IMR-90 (cell line): ENCODE measurements at regions not wholly inside any gene's neighbourhood (a gene's known extent, or its start where the extent isn't known, plus 50 kb on each side); places are given as distances from the start of the nearest gene placed in this dataset.

Experiments
- ATAC-seq: fragments of 200-7000 bp; cut with Tn5 transposase; 2 replicates; pipeline ENCODE4 v1.9.1; 2020; ENCODE audit warnings: low read depth, mild to moderate bottlenecking, moderate library complexity
- BruUV-seq: library from RNA; stranded (reverse); fragments of 400-500 nt; replicated peaks from 2 replicates; lab custom pipeline; 2021; lab: Mats Ljungman, UMichigan
- CTCF ChIA-PET: fragments of 300-600 bp; formaldehyde crosslinking; extraction: SDS; loops from one replicate; lab custom pipeline; 2021; ENCODE audit warnings: antibody characterized with exemption; lab: Yijun Ruan, JAX
- POLR2A ChIA-PET: fragments of 300-600 bp; sonication (Branson Sonifier 250); formaldehyde crosslinking; loops from one replicate; lab custom pipeline; 2022; ENCODE audit warnings: antibody characterized with exemption; ENCODE audit not compliant: unreplicated experiment; lab: Charles Lee
- DNase-seq: peaks from one replicate; pipeline ENCODE4 v3.0.0; 2013
- H2AFZ ChIP-seq: replicated peaks from 2 replicates; pipeline ENCODE3; 2013; ENCODE audit warnings: low read length, mild to moderate bottlenecking; ENCODE audit not compliant: poor library complexity
- H2AK5ac ChIP-seq: 2 replicates; pipeline ENCODE4 v1.6.1; 2013; ENCODE audit warnings: low read depth, low read length, inconsistent platforms
- H2AK9ac ChIP-seq: replicated peaks from 2 replicates; pipeline ENCODE3; 2013; ENCODE audit warnings: mild to moderate bottlenecking, low read depth, low read length, moderate library complexity; ENCODE audit not compliant: poor library complexity
- H2BK120ac ChIP-seq: 2 replicates; pipeline ENCODE4 v1.6.1; 2013; ENCODE audit warnings: low read depth, low read length, inconsistent platforms
- H2BK15ac ChIP-seq: 3 replicates; pipeline ENCODE4 v1.6.1; 2013; ENCODE audit warnings: low read depth, low read length, inconsistent platforms
- H2BK20ac ChIP-seq: 2 replicates; pipeline ENCODE4 v1.6.1; 2013; ENCODE audit warnings: low read depth, mild to moderate bottlenecking, inconsistent platforms, low read length, moderate library complexity
- H2BK5ac ChIP-seq: 2 replicates; pipeline ENCODE4 v1.6.1; 2013; ENCODE audit warnings: mild to moderate bottlenecking, low read depth, low read length, inconsistent platforms; ENCODE audit not compliant: poor library complexity, severe bottlenecking
- H3K14ac ChIP-seq: replicated peaks from 2 replicates; pipeline ENCODE4 v1.6.1; 2013; ENCODE audit warnings: low read depth, low read length, inconsistent platforms
- H3K18ac ChIP-seq: 2 replicates; pipeline ENCODE4 v1.6.1; 2013; ENCODE audit warnings: low read depth, low read length, control low read depth
- H3K23ac ChIP-seq: 2 replicates; pipeline ENCODE4 v1.6.1; 2013; ENCODE audit warnings: low read depth, low read length, inconsistent platforms
- H3K27ac ChIP-seq: 2 replicates; pipeline ENCODE4 v1.5.1; 2013; ENCODE audit warnings: mild to moderate bottlenecking, control low read depth, low read length; ENCODE audit not compliant: insufficient read depth
- H3K27me3 ChIP-seq: 2 replicates; pipeline ENCODE4 v1.6.1; 2013; ENCODE audit warnings: low read length; ENCODE audit not compliant: control insufficient read depth, insufficient read depth
- H3K36me3 ChIP-seq: 2 replicates; pipeline ENCODE4 v1.6.1; 2013; ENCODE audit warnings: low read length, mixed read lengths; ENCODE audit not compliant: control insufficient read depth, insufficient read depth
- H3K4ac ChIP-seq: 2 replicates; pipeline ENCODE4 v1.6.1; 2013; ENCODE audit warnings: low read depth, low read length, inconsistent platforms
- H3K4me1 ChIP-seq: 2 replicates; pipeline ENCODE4 v1.6.1; 2013; ENCODE audit warnings: low read length, mixed read lengths; ENCODE audit not compliant: control insufficient read depth, insufficient read depth
- H3K4me2 ChIP-seq: 2 replicates; pipeline ENCODE4 v1.6.1; 2013; ENCODE audit warnings: low read depth, mild to moderate bottlenecking, control low read depth, low read length, moderate library complexity
- H3K4me3 ChIP-seq: 2 replicates; pipeline ENCODE4 v1.5.1; 2013; ENCODE audit warnings: low read depth, mild to moderate bottlenecking, control low read depth, low read length, moderate library complexity; ENCODE audit not compliant: insufficient read depth
- H3K56ac ChIP-seq: 2 replicates; pipeline ENCODE4 v1.6.1; 2013; ENCODE audit warnings: low read length, inconsistent platforms; ENCODE audit not compliant: insufficient read depth; ENCODE audit errors: extremely low read depth
- H3K79me1 ChIP-seq, 2 experiments: 2 replicates each; pipeline ENCODE4 v1.6.1; 2013; ENCODE audit warnings: low read length in 2 of 2, inconsistent platforms in 1 of 2, low read depth in 1 of 2
- H3K9ac ChIP-seq: 2 replicates; pipeline ENCODE4 v1.6.1; 2013; ENCODE audit warnings: low read depth, low read length, control low read depth
- H3K9me1 ChIP-seq: 2 replicates; pipeline ENCODE4 v1.6.1; 2013; ENCODE audit warnings: low read length, inconsistent platforms; ENCODE audit not compliant: insufficient read depth
- H3K9me3 ChIP-seq: 2 replicates; pipeline ENCODE4 v1.6.1; 2013; ENCODE audit warnings: low read length; ENCODE audit not compliant: control insufficient read depth, insufficient read depth
- H4K20me1 ChIP-seq: 2 replicates; pipeline ENCODE4 v1.6.1; 2013; ENCODE audit warnings: low read length, inconsistent platforms; ENCODE audit not compliant: insufficient read depth
- H4K5ac ChIP-seq: 2 replicates; pipeline ENCODE4 v1.6.1; 2013; ENCODE audit warnings: mild to moderate bottlenecking, low read depth, low read length, control low read depth
- H4K8ac ChIP-seq, 2 experiments: 2 replicates each; pipeline ENCODE4 v1.6.1; 2013; ENCODE audit warnings: low read depth in 2 of 2, low read length in 2 of 2, control low read depth in 1 of 2, inconsistent platforms in 1 of 2
- H4K91ac ChIP-seq: 2 replicates; pipeline ENCODE4 v1.6.1; 2013; ENCODE audit warnings: low read depth, low read length, inconsistent platforms; ENCODE audit not compliant: insufficient read depth
- BHLHE40 ChIP-seq: fragments of 150-350 bp; IDR thresholded peaks from 2 replicates; pipeline ENCODE4 v1.6.1; 2016; ENCODE audit warnings: mild to moderate bottlenecking, low read depth, low read length
- CEBPB ChIP-seq: IDR thresholded peaks from 2 replicates; pipeline ENCODE4 v1.6.1; 2012; ENCODE audit warnings: low read depth, low read length, improper control_type of control experiment
- CHD1 ChIP-seq: IDR thresholded peaks from 2 replicates; pipeline ENCODE4 v1.6.1; 2012; ENCODE audit warnings: low read depth, low read length, improper control_type of control experiment
- CTCF ChIP-seq: conservative IDR thresholded peaks from 2 replicates; pipeline ENCODE4 v1.5.1; 2012; ENCODE audit warnings: mild to moderate bottlenecking, low read depth, low read length, improper control_type of control experiment
- ELK1 ChIP-seq: fragments of 150-350 bp; IDR thresholded peaks from 2 replicates; pipeline ENCODE4 v1.6.1; 2016; ENCODE audit warnings: low read depth, mild to moderate bottlenecking, low read length, moderate library complexity, borderline replicate concordance
- FOS ChIP-seq: fragments of 150-350 bp; IDR thresholded peaks from 2 replicates; pipeline ENCODE4 v1.6.1; 2016; ENCODE audit warnings: low read depth, low read length
- MAFK ChIP-seq: IDR thresholded peaks from 2 replicates; pipeline ENCODE4 v1.6.1; 2012; ENCODE audit warnings: low read depth, low read length, improper control_type of control experiment
- MAZ ChIP-seq: IDR thresholded peaks from 2 replicates; pipeline ENCODE4 v1.6.1; 2012; ENCODE audit warnings: low read depth, mild to moderate bottlenecking, low read length, improper control_type of control experiment, moderate library complexity, borderline replicate concordance
- MXI1 ChIP-seq: IDR thresholded peaks from 2 replicates; pipeline ENCODE4 v1.6.1; 2012; ENCODE audit warnings: low read depth, mild to moderate bottlenecking, low read length, moderate library complexity, borderline replicate concordance
- NFE2L2 ChIP-seq: fragments of 150-350 bp; IDR thresholded peaks from 2 replicates; pipeline ENCODE4 v1.6.1; 2016; ENCODE audit warnings: low read depth, mild to moderate bottlenecking, low read length
- POLR2A ChIP-seq: IDR thresholded peaks from 2 replicates; pipeline ENCODE4 v1.6.1; 2012; ENCODE audit warnings: mild to moderate bottlenecking, low read depth, low read length
- RAD21 ChIP-seq: IDR thresholded peaks from 2 replicates; pipeline ENCODE4 v1.6.1; 2012; ENCODE audit warnings: low read length, improper control_type of control experiment
- RCOR1 ChIP-seq: IDR thresholded peaks from 2 replicates; pipeline ENCODE4 v1.6.1; 2012; ENCODE audit warnings: mild to moderate bottlenecking, low read length, improper control_type of control experiment; ENCODE audit not compliant: insufficient replicate concordance
- RFX5 ChIP-seq: IDR thresholded peaks from 2 replicates; pipeline ENCODE4 v1.8.0; 2012; ENCODE audit warnings: low read depth, mild to moderate bottlenecking, low read length, moderate library complexity
- SMC3 ChIP-seq: fragments of 150-350 bp; IDR thresholded peaks from 2 replicates; pipeline ENCODE4 v1.6.1; 2016; ENCODE audit warnings: low read depth, mild to moderate bottlenecking, antibody characterized with exemption, low read length, moderate library complexity
- WGBS, 2 experiments: methylation state at CpG; one replicate each; pipeline versions ENCODE4 v1.1.5 to v1.1.7; 2013; ENCODE audit warnings: missing lambda C conversion rate in 2 of 2; ENCODE audit not compliant: insufficient read length in 1 of 2; ENCODE audit errors: extremely low coverage in 2 of 2; 5-methylcytosine and 5-hydroxymethylcytosine counted together
- dilution Hi-C: fragments of 300-500 bp; cut with HindIII; formaldehyde crosslinking; loops from one replicate; pipeline ENCODE4 v1.14.3; 2018; ENCODE audit warnings: low sequenced_read_pairs; ENCODE audit not compliant: unreplicated experiment
- in situ Hi-C: fragments of 300-500 bp; cut with MboI; formaldehyde crosslinking; loops from 3 replicates; pipeline ENCODE4 v1.14.3; 2019; ENCODE audit warnings: low sequenced_read_pairs, inconsistent platforms, mixed read lengths
- intact Hi-C: fragments of 100-400 bp; cut with micrococcal nuclease; formaldehyde crosslinking; loops from 2 replicates; pipeline ENCODE4 v1.10.0; 2022
- TF ChIP-seq, protein P1 (sequence below): fragments of 150-350 bp; IDR thresholded peaks from 2 replicates; pipeline ENCODE4 v1.6.1; 2017; ENCODE audit warnings: mild to moderate bottlenecking, antibody characterized with exemption, low read length, low read depth

GRCh38 chr4:77437079-77437478, 168.5 kb upstream of the CXCL13 start:
- no TSS peak for BruUV-seq

More at GRCh38 chr4:77437079-77437478, 168.5 kb upstream of the CXCL13 start:
- in situ Hi-C loops, result no loop called here
- Histone ChIP-seq H2AK9ac (no peak overlapping the region), H4K8ac (no peak overlapping the region), H3K4me1 (no peaks in the 10 kb centered on the region), H2BK15ac (no peak overlapping the region), H4K20me1 (no peaks in the 10 kb centered on the region), H3K9me3 (no peaks in the 10 kb centered on the region), H3K9me1 (no peaks in the 10 kb centered on the region), H3K4me2 (no peak overlapping the region), H3K23ac (no peak overlapping the region), H3K27me3 (no peaks in the 10 kb centered on the region; the same call in 1 of the 2 replicates), H3K36me3 (no peaks in the 10 kb centered on the region), H2AFZ (no peak overlapping the region), H4K5ac (no peak overlapping the region), H2BK120ac (no peak overlapping the region), H3K9ac (no peak overlapping the region), H2BK20ac (no peak overlapping the region), H3K56ac (no peak overlapping the region), H3K4ac (no peak overlapping the region), H4K91ac (no peak overlapping the region), H3K79me1 (no peaks in the 10 kb centered on the region), H3K27ac (no peak overlapping the region), H2AK5ac (no peak overlapping the region), H2BK5ac (no peak overlapping the region), H3K14ac (no peak overlapping the region), H3K4me3 (no peak overlapping the region), H3K18ac (no peak overlapping the region)
- ATAC-seq (no peak), DNase-seq (no peak)
- TF ChIP-seq MXI1, result no peak
- TF ChIP-seq NFE2L2, result no peak
- no peak for TF ChIP-seq MAZ
- no peak for TF ChIP-seq CTCF
- TF ChIP-seq RAD21, result no peak
- TF ChIP-seq, protein P1, sequence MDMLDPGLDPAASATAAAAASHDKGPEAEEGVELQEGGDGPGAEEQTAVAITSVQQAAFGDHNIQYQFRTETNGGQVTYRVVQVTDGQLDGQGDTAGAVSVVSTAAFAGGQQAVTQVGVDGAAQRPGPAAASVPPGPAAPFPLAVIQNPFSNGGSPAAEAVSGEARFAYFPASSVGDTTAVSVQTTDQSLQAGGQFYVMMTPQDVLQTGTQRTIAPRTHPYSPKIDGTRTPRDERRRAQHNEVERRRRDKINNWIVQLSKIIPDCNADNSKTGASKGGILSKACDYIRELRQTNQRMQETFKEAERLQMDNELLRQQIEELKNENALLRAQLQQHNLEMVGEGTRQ, result no peak
- TF ChIP-seq SMC3, result no peak
- no peak for TF ChIP-seq FOS
- no peak for TF ChIP-seq CHD1
- no peak for TF ChIP-seq BHLHE40
- TF ChIP-seq RCOR1, result no peak
- TF ChIP-seq POLR2A, result no peak
- no peak for TF ChIP-seq ELK1
- no peak for TF ChIP-seq CEBPB
- no peak for TF ChIP-seq RFX5
- TF ChIP-seq MAFK, result no peak
- 33% methylated on average over 1 of the region's 4 CpGs; no CpG with 5 or more reads in 1 of the 2 experiments for WGBS, 2 experiments
- CTCF ChIA-PET, result no interaction called here
- dilution Hi-C loops, result no loop called here
- POLR2A ChIA-PET, result no interaction called here
- intact Hi-C loops, result no loop called here
